ENCODE measurements at regions not wholly inside any gene's neighbourhood (a gene's known extent, or its start where the extent isn't known, plus 50 kb on each side); places are given as distances from the start of the nearest gene placed in this dataset.

DNA sequence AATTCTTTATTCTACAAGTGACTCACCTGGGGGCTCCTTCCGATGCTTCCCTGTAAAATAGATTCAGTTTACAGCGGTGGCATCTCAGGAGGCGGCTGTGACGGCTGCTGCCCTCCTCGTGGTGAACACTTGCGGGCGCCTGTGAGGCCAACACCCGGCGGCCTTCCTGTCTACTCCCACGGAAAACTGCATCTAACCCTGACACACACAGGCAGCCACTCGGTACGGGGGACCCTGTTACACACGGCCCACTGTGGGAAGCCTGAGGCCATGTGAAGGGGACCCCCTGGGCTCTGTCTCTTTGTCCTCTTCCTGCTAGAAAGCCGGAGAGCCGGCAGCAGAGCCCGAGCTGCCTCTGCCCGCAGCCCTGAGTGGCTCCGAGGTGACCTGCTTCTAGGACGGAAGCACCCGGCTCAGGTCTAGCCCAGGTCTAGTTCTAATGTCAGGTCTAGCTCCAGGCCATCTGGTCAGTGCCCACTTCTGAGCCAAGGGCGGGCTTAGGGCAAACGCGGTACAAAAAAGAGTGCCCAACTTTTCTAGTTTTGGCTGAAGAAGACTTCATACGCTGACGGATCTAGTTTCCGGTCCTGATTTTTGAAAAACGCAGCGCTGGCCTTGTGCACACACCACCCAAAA lies 159.4 kb downstream of the ENGASE start:
- H3K4me3 Mint-ChIP-seq: no peak overlapping the region
- Histone ChIP-seq H3K23me2 (ENCODE audit: insufficient read length, low read depth, low read length, poor library complexity, severe bottlenecking) (no peaks in the 10 kb centered on the region), H3K27me3 (ENCODE audit: insufficient read depth, low read length) (no peaks in the 10 kb centered on the region; the same call in 1 of the 2 replicates), H4K91ac (ENCODE audit: insufficient read length, low read depth, low read length) (no peak overlapping the region), H3T11ph (ENCODE audit: low read length) (no peak overlapping the region), H3K27ac (ENCODE audit: insufficient read length, low read depth, low read length) (no peak overlapping the region), H3K79me2 (ENCODE audit: insufficient read depth, low read length) (no peaks in the 10 kb centered on the region), H3K4me2 (ENCODE audit: insufficient read depth, insufficient read length, low read length) (no peak overlapping the region), H2BK12ac (ENCODE audit: insufficient read length, low read depth, low read length) (no peak overlapping the region), H4K5ac (ENCODE audit: insufficient read length, low read depth, low read length) (no peak overlapping the region), H4K20me1 (ENCODE audit: control insufficient read depth, insufficient read depth, insufficient read length) (no peaks in the 10 kb centered on the region), H2AK5ac (ENCODE audit: insufficient read length, low read length) (no peak overlapping the region), H3K4ac (ENCODE audit: low read depth, low read length) (no peak overlapping the region), H2AFZ (ENCODE audit: low read length) (no peak overlapping the region), H3K4me1 (ENCODE audit: insufficient read depth, low read length) (no peaks in the 10 kb centered on the region), H3K9ac (ENCODE audit: extremely low read depth, insufficient read length, low read length) (no peak overlapping the region), H2BK20ac (ENCODE audit: low read depth, low read length, poor library complexity, severe bottlenecking) (no peak overlapping the region), H3K18ac (ENCODE audit: insufficient read length, low read depth, low read length) (no peak overlapping the region), H3K79me1 (ENCODE audit: insufficient read depth, low read depth, low read length, poor library complexity, severe bottlenecking) (no peaks in the 10 kb centered on the region), H3K56ac (ENCODE audit: insufficient read length, low read depth, low read length) (no peak overlapping the region), H4K8ac (replicated peaks; ENCODE audit: insufficient read length, low read depth, low read length) (no peak overlapping the region), H3K9me3 (ENCODE audit: control insufficient read depth, low read depth, low read length) (no peaks in the 10 kb centered on the region), H3K14ac (ENCODE audit: insufficient read depth, low read length) (no peak overlapping the region; the same call in 1 of the 2 replicates), H2BK15ac (ENCODE audit: low read depth, low read length) (no peak overlapping the region), H2BK5ac (ENCODE audit: insufficient read length, low read length) (no peak overlapping the region), H3K23ac (ENCODE audit: insufficient read length, low read depth, low read length) (no peak overlapping the region), H2BK120ac (ENCODE audit: low read depth, low read length, poor library complexity, severe bottlenecking) (no peak overlapping the region)
- no peak for DNase-seq
- H3K27ac Mint-ChIP-seq: 0 out of 7 replicates have a peak overlapping the region, but pooled peaks of 1 of the 3 experiments have one; percentile 27
- no peaks in the 10 kb centered on the region; a peak in 1 of 5 replicates for H3K9me3 Mint-ChIP-seq
- no peaks in the 10 kb centered on the region for H3K36me3 Mint-ChIP-seq (ENCODE audit: insufficient read depth in 1 of 3, low read depth in 3 of 3)
- WGBS (ENCODE audit: extremely low coverage, insufficient read length, low lambda C conversion rate): no CpG with 5 or more reads among the region's 28 CpGs
- peaks cover 6% of the 10 kb centered on the region for H3K27me3 Mint-ChIP-seq (ENCODE audit: low read depth)
- no peak for TF ChIP-seq CTCF (conservative IDR thresholded peaks at IDR 0.05)
- peaks cover 0 to 4% of the 10 kb centered on the region in 2 experiments; a peak in 1 of 4 replicates for H3K4me1 Mint-ChIP-seq

Data from H9 (cell line).